Kidney epithelial cell (primary cell): ENCODE measurements at regions not wholly inside any gene's neighbourhood (a gene's known extent, or its start where the extent isn't known, plus 50 kb on each side); places are given as distances from the start of the nearest gene placed in this dataset.

Experiments used
- DNase-seq: peaks from one replicate; pipeline ENCODE4 v3.0.0-alpha.2; 2010; ENCODE audit warnings: low read depth
- H3K27me3 ChIP-seq: 2 replicates; pipeline ENCODE4 v1.6.0; 2011; ENCODE audit warnings: low read length; ENCODE audit not compliant: control insufficient read depth, insufficient read depth
- H3K36me3 ChIP-seq: 2 replicates; pipeline ENCODE4 v1.5.1; 2011; ENCODE audit warnings: low read length; ENCODE audit not compliant: control insufficient read depth, insufficient read depth
- H3K4me3 ChIP-seq: 2 replicates; pipeline ENCODE4 v1.5.1; 2011; ENCODE audit warnings: low read depth, mild to moderate bottlenecking, control low read depth, low read length
- TF ChIP-seq, protein P1 (sequence below): IDR thresholded peaks from 2 replicates; pipeline ENCODE4 v1.5.1; 2011; ENCODE audit warnings: mild to moderate bottlenecking, moderate library complexity, low read length, control low read depth, inconsistent platforms; ENCODE audit not compliant: insufficient read depth, poor library complexity, severe bottlenecking

DNA sequence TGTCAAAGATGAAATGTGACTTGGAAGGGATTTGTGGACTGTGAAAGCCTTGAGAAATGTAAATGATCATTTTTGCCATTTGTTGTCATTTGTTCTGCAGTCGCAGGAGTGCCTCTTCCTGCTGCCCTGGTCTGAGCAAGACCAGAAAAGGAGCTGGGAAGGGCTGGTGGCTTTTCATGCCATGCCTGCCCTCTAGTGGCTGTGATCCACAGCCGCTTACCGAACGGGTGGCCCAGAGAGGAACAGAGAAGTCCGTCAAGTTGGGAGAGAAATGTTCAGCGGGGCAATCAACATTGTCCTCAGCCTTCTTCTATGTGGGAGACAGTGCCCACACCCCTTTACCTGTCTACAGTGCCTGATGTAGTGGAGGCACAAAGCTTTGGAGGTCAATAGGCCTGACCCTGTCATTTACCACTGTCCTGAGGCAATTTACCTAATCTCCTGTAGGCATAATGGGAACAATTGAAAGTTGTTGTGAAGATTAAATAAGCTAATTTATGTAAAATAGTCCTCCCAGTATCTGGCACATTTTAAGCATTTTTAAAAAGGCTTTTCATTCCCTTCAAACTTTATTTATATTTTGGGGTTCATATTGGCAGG, 224.5 kb downstream of the B3GLCT start:
- TF ChIP-seq, protein P1, sequence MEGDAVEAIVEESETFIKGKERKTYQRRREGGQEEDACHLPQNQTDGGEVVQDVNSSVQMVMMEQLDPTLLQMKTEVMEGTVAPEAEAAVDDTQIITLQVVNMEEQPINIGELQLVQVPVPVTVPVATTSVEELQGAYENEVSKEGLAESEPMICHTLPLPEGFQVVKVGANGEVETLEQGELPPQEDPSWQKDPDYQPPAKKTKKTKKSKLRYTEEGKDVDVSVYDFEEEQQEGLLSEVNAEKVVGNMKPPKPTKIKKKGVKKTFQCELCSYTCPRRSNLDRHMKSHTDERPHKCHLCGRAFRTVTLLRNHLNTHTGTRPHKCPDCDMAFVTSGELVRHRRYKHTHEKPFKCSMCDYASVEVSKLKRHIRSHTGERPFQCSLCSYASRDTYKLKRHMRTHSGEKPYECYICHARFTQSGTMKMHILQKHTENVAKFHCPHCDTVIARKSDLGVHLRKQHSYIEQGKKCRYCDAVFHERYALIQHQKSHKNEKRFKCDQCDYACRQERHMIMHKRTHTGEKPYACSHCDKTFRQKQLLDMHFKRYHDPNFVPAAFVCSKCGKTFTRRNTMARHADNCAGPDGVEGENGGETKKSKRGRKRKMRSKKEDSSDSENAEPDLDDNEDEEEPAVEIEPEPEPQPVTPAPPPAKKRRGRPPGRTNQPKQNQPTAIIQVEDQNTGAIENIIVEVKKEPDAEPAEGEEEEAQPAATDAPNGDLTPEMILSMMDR, result peak; percentile 96
- Histone ChIP-seq H3K4me3 (no peak overlapping the region), H3K36me3 (no peaks in the 10 kb centered on the region), H3K27me3 (peaks cover 2% of the 10 kb centered on the region)
- peak; percentile 34 for DNase-seq

DNA sequence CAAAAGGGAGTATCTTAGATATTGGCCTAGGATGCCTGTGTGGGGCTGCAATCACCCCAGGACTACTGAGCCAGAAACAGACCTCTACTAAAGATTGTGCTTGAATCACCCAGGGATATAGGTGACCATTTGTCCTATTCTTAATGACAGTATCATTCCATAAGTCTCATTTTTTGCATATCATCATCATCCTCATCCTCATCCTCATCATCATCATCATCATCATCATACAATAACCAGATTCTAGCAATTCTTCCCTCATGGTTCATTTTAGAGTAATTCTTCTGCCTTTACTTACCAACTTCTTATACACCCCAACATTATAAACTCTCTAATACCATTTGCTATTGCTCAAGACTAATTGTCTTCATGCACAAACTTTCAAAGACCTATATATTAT, 226.6 kb downstream of the B3GLCT start:
- TF ChIP-seq, protein P1, result no peak
- H3K36me3 ChIP-seq, result no peaks in the 10 kb centered on the region
- no peak overlapping the region for H3K4me3 ChIP-seq
- DNase-seq, result no peak
- peaks cover 2% of the 10 kb centered on the region for H3K27me3 ChIP-seq

DNA sequence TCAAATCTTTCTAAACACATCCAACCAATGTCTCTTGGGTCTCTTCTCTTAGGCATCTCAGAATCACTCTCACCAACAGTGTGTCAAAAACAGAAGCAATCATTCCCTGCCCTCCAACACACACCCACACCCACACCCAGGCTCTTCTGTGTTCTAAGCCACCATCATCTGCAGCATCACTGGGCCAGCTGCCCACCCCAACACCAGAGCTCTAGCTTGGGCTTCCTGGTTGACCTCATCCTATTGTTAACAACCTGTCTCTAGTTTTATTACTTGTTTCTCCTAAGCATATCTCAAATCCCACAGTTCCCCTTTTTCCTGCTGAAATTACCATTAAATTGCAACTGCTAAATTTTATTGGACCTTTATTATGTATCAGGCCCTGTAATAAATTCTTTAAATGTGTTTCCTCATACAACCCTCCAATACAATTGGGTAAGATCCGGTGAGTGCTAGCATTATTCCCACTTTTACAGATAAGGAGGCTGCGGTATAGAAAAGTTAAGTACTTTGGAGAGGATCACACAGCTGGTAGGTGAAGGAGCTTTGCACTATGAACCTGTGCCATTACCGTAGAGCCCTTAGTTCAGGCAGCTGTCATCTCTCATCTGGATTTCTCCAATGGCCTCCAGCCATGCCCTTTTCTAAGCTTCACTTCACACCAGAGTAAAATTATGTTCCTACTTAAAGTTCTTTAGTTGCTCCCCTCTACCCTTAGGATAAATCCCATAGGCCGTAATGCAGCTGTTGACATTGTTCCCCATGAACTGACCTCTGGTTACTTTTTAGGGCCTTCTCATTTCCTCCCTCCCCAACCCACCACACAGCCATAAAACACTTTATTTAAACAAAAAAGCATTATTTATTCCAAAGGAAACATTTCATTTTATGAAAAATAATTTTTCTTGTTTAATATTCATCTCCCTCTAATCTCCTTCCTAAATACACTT, 227.7 kb downstream of the B3GLCT start:
- Histone ChIP-seq H3K4me3 (no peak overlapping the region), H3K27me3 (peaks cover 2% of the 10 kb centered on the region), H3K36me3 (no peaks in the 10 kb centered on the region)
- no peak for DNase-seq
- TF ChIP-seq, protein P1, result no peak

DNA sequence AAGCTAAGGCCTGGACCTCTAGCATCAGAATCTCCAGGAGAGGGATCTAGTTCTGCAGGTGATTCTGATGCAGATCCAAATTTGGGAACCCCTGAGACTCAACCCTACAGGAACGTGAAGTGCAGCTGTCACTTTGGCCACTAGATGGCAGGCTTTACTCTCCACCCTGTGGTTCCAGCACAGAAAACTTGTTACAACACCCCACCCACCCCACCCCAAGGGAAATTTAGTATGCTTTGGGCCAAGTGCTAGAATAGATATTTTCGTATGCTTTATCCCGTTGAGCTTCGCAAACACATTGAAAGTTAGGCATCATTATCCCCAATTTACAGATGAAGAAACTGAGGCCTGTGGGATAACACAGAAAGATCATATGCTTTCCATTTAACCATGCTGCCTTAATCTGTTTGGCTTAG, 232.0 kb downstream of the B3GLCT start:
- no peak overlapping the region for H3K4me3 ChIP-seq
- TF ChIP-seq, protein P1, result peak; percentile 81
- peak; percentile 9 for DNase-seq

DNA sequence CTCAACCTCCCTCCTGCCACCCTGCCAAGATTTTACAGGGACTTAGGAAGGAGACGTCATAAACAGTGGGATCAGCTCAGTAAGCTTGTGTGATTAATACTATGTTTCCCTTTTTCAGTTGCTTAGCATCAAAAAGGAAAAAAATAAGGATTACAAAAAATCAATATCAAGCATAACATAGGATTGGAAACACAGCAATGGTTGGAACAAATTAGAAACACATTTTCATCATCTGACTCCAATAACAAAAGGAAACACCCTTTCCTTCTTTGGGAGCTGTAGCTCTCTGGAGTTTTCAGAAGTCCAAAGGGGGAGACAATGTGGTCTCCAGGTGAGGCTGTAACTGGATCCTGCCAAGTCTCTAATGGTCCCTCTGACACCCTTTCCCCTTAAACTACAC, 233.4 kb downstream of the B3GLCT start:
- no peaks in the 10 kb centered on the region for H3K27me3 ChIP-seq

More for the DNA sequence above, 232.0 kb downstream of the B3GLCT start:
- Histone ChIP-seq H3K27me3 (no peaks in the 10 kb centered on the region), H3K36me3 (no peaks in the 10 kb centered on the region)

More for the DNA sequence above, 233.4 kb downstream of the B3GLCT start:
- Histone ChIP-seq H3K4me3 (no peak overlapping the region), H3K36me3 (no peaks in the 10 kb centered on the region)
- TF ChIP-seq, protein P1, result no peak
- DNase-seq, result no peak
